ENCODE measurements at regions not wholly inside any gene's neighbourhood (a gene's known extent, or its start where the extent isn't known, plus 50 kb on each side); places are given as distances from the start of the nearest gene placed in this dataset.

- peaks cover 43% of the 10 kb centered on the region for H3K9me3 ChIP-seq (ENCODE audit: severe bottlenecking)
These were observed 203.0 kb downstream of the ICE1 start for GRCh38 chr5:5625491-5625890.

DNA sequence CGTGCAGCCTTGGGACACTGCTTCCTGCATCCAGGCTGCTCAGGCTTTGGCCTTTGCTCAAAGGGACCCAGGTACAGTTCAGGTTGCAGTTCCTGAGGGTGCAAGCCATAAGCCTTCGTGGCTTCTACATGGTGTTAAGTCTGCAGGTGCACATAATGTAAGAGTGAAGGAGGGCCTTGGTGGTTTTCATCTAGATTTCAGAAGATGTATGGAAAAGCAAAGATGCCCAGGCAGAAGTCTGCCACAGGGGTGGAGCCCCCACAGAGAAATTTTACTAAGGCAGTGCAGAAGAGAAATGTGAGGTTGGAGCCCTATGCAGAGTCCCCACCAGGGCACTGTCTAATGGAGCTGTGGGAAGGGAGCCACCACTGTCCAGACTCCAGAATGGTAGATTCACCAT lies 200.9 kb downstream of the ICE1 start:
- DNase-seq = no peak
- Histone ChIP-seq H3K9me3 (ENCODE audit: severe bottlenecking) (peaks cover 43% of the 10 kb centered on the region), H3K27me3 (ENCODE audit: insufficient read depth, low read depth, severe bottlenecking) (no peaks in the 10 kb centered on the region), H3K4me3 (ENCODE audit: low read depth, low read length) (no peak overlapping the region), H3K36me3 (no peaks in the 10 kb centered on the region; the same call in 1 of the 2 replicates), H3K27ac (no peak overlapping the region)
- TF ChIP-seq, protein P1, sequence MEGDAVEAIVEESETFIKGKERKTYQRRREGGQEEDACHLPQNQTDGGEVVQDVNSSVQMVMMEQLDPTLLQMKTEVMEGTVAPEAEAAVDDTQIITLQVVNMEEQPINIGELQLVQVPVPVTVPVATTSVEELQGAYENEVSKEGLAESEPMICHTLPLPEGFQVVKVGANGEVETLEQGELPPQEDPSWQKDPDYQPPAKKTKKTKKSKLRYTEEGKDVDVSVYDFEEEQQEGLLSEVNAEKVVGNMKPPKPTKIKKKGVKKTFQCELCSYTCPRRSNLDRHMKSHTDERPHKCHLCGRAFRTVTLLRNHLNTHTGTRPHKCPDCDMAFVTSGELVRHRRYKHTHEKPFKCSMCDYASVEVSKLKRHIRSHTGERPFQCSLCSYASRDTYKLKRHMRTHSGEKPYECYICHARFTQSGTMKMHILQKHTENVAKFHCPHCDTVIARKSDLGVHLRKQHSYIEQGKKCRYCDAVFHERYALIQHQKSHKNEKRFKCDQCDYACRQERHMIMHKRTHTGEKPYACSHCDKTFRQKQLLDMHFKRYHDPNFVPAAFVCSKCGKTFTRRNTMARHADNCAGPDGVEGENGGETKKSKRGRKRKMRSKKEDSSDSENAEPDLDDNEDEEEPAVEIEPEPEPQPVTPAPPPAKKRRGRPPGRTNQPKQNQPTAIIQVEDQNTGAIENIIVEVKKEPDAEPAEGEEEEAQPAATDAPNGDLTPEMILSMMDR (IDR thresholded peaks at IDR 0.05; ENCODE audit: low read depth, low read length) = no peak

More at GRCh38 chr5:5625491-5625890, 203.0 kb downstream of the ICE1 start:
- TF ChIP-seq, protein P1 (IDR thresholded peaks at IDR 0.05; ENCODE audit: low read depth, low read length) = no peak
- no peak for DNase-seq
- no peak overlapping the region for H3K4me3 ChIP-seq (ENCODE audit: low read depth, low read length)
- H3K27me3 ChIP-seq (ENCODE audit: insufficient read depth, low read depth, severe bottlenecking) = no peaks in the 10 kb centered on the region
- no peak overlapping the region for H3K27ac ChIP-seq
- no peaks in the 10 kb centered on the region; the same call in 1 of the 2 replicates for H3K36me3 ChIP-seq

- H3K9me3 ChIP-seq (ENCODE audit: severe bottlenecking) = peaks cover 43% of the 10 kb centered on the region
- no peak overlapping the region for H3K27ac ChIP-seq
- no peaks in the 10 kb centered on the region for H3K27me3 ChIP-seq (ENCODE audit: insufficient read depth, low read depth, severe bottlenecking)
- DNase-seq = no peak
- no peak overlapping the region for H3K4me3 ChIP-seq (ENCODE audit: low read depth, low read length)
- TF ChIP-seq, protein P1 (IDR thresholded peaks at IDR 0.05; ENCODE audit: low read depth, low read length) = no peak
- no peaks in the 10 kb centered on the region; the same call in 1 of the 2 replicates for H3K36me3 ChIP-seq
These were observed 200.3 kb downstream of the ICE1 start for GRCh38 chr5:5622806-5623205.

GRCh38 chr5:5619546-5619945 lies 197.1 kb downstream of the ICE1 start:
- Histone ChIP-seq H3K27me3 (ENCODE audit: insufficient read depth, low read depth, severe bottlenecking) (no peaks in the 10 kb centered on the region), H3K9me3 (ENCODE audit: severe bottlenecking) (peaks cover 35% of the 10 kb centered on the region), H3K36me3 (no peaks in the 10 kb centered on the region), H3K4me3 (ENCODE audit: low read depth, low read length) (no peak overlapping the region), H3K27ac (peak overlapping the region; percentile 46)
- TF ChIP-seq, protein P1 (IDR thresholded peaks at IDR 0.05; ENCODE audit: low read depth, low read length) = no peak
- DNase-seq = peak; percentile 69

DNA sequence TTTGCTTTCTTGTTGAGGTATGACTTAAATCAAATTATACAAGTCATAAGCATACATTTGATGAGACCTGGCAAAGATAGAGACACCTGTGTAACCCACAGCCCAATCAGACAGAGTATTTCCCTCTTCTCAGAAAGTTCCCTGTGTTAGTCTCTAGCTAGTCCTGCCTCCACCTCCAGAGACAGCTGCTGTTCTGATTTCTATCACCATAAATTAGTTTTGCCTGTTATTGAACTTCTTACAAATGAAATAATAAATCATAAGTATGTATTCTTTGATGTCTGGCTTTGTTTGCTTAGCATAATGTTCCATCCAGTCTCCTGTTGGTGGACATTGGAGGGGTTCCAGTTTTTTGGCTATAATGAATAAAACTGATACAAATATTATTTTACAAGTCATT lies 194.5 kb downstream of the ICE1 start:
- Histone ChIP-seq H3K4me3 (ENCODE audit: low read depth, low read length) (peak overlapping the region; percentile 29), H3K27ac (peak overlapping the region; percentile 74), H3K9me3 (ENCODE audit: severe bottlenecking) (peaks cover 17% of the 10 kb centered on the region), H3K36me3 (no peaks in the 10 kb centered on the region), H3K27me3 (ENCODE audit: insufficient read depth, low read depth, severe bottlenecking) (no peaks in the 10 kb centered on the region)
- no peak for DNase-seq
- TF ChIP-seq, protein P1 (IDR thresholded peaks at IDR 0.05; ENCODE audit: low read depth, low read length) = no peak

GRCh38 chr5:5616247-5616895 lies 193.9 kb downstream of the ICE1 start:
- Histone ChIP-seq H3K9me3 (ENCODE audit: severe bottlenecking) (peaks cover 10% of the 10 kb centered on the region), H3K27ac (peak overlapping the region; percentile 74), H3K4me3 (ENCODE audit: low read depth, low read length) (peak overlapping the region; percentile 29), H3K36me3 (no peaks in the 10 kb centered on the region), H3K27me3 (ENCODE audit: insufficient read depth, low read depth, severe bottlenecking) (no peaks in the 10 kb centered on the region)
- DNase-seq = peak; percentile 88
- TF ChIP-seq, protein P1 (IDR thresholded peaks at IDR 0.05; ENCODE audit: low read depth, low read length) = 0 out of 2 replicates have a peak, but pooled peaks have one; percentile 2
